ENCODE measurements at regions not wholly inside any gene's neighbourhood (a gene's known extent, or its start where the extent isn't known, plus 50 kb on each side); places are given as distances from the start of the nearest gene placed in this dataset.
A peak's percentile ranks its signal among the peaks of the same experiment; 100 is the strongest.

DNA sequence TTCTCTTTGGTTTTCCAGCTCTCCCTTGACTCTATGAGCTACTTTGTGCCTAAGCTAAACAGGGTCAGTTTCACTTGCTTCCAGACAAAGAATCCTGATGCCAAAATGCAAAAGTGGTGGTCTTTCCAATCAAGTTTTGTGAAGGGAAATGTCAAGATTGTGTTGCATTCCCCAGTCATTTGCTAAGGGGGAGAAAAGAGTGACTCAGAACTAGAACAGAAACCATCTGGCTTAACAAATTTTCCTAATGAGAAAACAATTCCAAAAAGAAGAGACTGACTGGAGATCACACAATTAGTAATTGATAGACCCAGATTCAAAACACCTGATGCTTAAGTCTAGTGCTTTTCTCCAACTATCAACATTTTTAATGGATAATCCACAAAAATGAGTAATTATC is 235.1 kb upstream of the DIO2 start:
- Histone ChIP-seq H3K9me3 (no peaks in the 10 kb centered on the region), H4K20me1 (ENCODE audit: insufficient read depth) (no peaks in the 10 kb centered on the region), H3K27ac (ENCODE audit: low read depth in 2 of 2, low read length in 1 of 2) (no peak overlapping the region), H2AFZ (ENCODE audit: low read depth) (no peak overlapping the region), H3K4me2 (no peak overlapping the region), H3F3A (replicated peaks; ENCODE audit: insufficient read depth) (no peaks in the 10 kb centered on the region), H3K27me3 (ENCODE audit: insufficient read depth) (no peaks in the 10 kb centered on the region), H3K9me2 (no peaks in the 10 kb centered on the region), H3K9ac (no peak overlapping the region), H3K4me1 (ENCODE audit: control insufficient read depth in 1 of 2, insufficient read depth in 2 of 2, low read depth in 1 of 2, low read length in 1 of 2) (no peaks in the 10 kb centered on the region), H3K36me3 (replicated peaks in 1 of 2; ENCODE audit: control insufficient read depth in 1 of 2, insufficient read depth in 2 of 2, low read length in 1 of 2) (no peaks in the 10 kb centered on the region), H3K4me3 (ENCODE audit: low read depth in 2 of 2, low read length in 1 of 2) (no peak overlapping the region), H3K79me2 (ENCODE audit: insufficient read depth) (no peaks in the 10 kb centered on the region)
- POLR2A ChIA-PET: no interaction called here
- no peak for DNase-seq
- TF ChIP-seq GATA2 (CRISPR knock-in tag; IDR thresholded peaks at IDR 0.05) (no peak), TCF12 (IDR thresholded peaks at IDR 0.05) (peak; percentile 19; the same call in 1 of the 2 replicates), ELF1 (IDR thresholded peaks at IDR 0.05) (no peak)
- TF ChIP-seq, protein P1, sequence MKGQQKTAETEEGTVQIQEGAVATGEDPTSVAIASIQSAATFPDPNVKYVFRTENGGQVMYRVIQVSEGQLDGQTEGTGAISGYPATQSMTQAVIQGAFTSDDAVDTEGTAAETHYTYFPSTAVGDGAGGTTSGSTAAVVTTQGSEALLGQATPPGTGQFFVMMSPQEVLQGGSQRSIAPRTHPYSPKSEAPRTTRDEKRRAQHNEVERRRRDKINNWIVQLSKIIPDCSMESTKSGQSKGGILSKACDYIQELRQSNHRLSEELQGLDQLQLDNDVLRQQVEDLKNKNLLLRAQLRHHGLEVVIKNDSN (IDR thresholded peaks at IDR 0.05; ENCODE audit: borderline replicate concordance, low read depth): no peak
- CTCF ChIA-PET: no interaction called here

DNA sequence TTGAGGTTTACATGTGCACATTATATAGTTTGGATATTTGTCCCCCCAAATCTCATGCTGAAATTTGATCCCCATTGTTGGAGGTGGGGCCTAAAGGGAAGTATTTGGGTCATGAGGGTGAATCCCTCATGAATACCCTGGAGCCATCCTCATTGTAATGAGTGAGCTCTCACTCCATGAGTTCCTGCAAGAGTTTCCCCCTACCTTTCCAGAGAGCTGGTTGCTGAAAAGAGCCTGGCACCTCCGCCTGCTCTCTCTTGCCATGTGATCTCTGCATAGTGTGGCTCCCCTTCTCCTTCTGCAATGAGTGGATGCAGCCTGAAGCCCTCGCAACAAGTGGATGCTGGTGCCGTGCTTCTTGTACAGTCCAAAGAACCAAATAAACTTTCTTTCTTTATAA is 234.3 kb upstream of the DIO2 start:
- H3K4me1 ChIP-seq (ENCODE audit: control insufficient read depth in 1 of 2, insufficient read depth in 2 of 2, low read depth in 1 of 2, low read length in 1 of 2): no peaks in the 10 kb centered on the region
- H3K4me3 ChIP-seq (ENCODE audit: low read depth in 2 of 2, low read length in 1 of 2): no peak overlapping the region
- CTCF ChIA-PET: no interaction called here
- no peak overlapping the region for H3K4me2 ChIP-seq
- no peaks in the 10 kb centered on the region for H4K20me1 ChIP-seq (ENCODE audit: insufficient read depth)
- no peaks in the 10 kb centered on the region for H3K27me3 ChIP-seq (ENCODE audit: insufficient read depth)
- TF ChIP-seq RCOR1 (IDR thresholded peaks at IDR 0.05; ENCODE audit: low read length): no peak
- TF ChIP-seq RAD21 (IDR thresholded peaks at IDR 0.05; ENCODE audit: low read length): no peak
- TF ChIP-seq ELF1 (IDR thresholded peaks at IDR 0.05): no peak
- TF ChIP-seq CHD2 (IDR thresholded peaks at IDR 0.05; ENCODE audit: low read length, partially characterized antibody): no peak
- TF ChIP-seq IRF3 (IDR thresholded peaks at IDR 0.05; ENCODE audit: low read depth, low read length): no peak
- no peak for TF ChIP-seq ZBTB33 (IDR thresholded peaks at IDR 0.05; ENCODE audit: borderline replicate concordance, low read depth)
- no peak for TF ChIP-seq JUND (IDR thresholded peaks at IDR 0.05)
- H3K27ac ChIP-seq (ENCODE audit: low read depth in 2 of 2, low read length in 1 of 2): no peak overlapping the region
- no peaks in the 10 kb centered on the region for H3K9me2 ChIP-seq
- no peaks in the 10 kb centered on the region for H3F3A ChIP-seq (replicated peaks; ENCODE audit: insufficient read depth)
- H3K9me3 ChIP-seq: no peaks in the 10 kb centered on the region
- DNase-seq: no peak
- no peaks in the 10 kb centered on the region for H3K36me3 ChIP-seq (replicated peaks in 1 of 2; ENCODE audit: control insufficient read depth in 1 of 2, insufficient read depth in 2 of 2, low read length in 1 of 2)
- H2AFZ ChIP-seq (ENCODE audit: low read depth): no peak overlapping the region
- WGBS (ENCODE audit: low lambda C conversion rate): 79% methylated on average over 3 of the region's 3 CpGs
- no peak overlapping the region for H3K9ac ChIP-seq
- no peaks in the 10 kb centered on the region for H3K79me2 ChIP-seq (ENCODE audit: insufficient read depth)
- POLR2A ChIA-PET: no interaction called here
